ENCODE measurements at regions not wholly inside any gene's neighbourhood (a gene's known extent, or its start where the extent isn't known, plus 50 kb on each side); places are given as distances from the start of the nearest gene placed in this dataset.

GRCh38 chr4:170497689-170498088 is 407.9 kb upstream of the AADAT start:
- Mint-ChIP-seq H3K9me3 (ENCODE audit: unreplicated experiment) (no peaks in the 10 kb centered on the region), H3K4me3 (ENCODE audit: unreplicated experiment) (peak overlapping the region; percentile 81), H3K4me1 (ENCODE audit: insufficient read depth, unreplicated experiment) (no peaks in the 10 kb centered on the region), H3K27me3 (ENCODE audit: insufficient read depth, unreplicated experiment) (no peaks in the 10 kb centered on the region), H3K27ac (ENCODE audit: low read depth, unreplicated experiment) (peak overlapping the region; percentile 42), H3K36me3 (ENCODE audit: insufficient read depth, unreplicated experiment) (no peaks in the 10 kb centered on the region)
- ChIA-PET CTCF (interaction anchor here (0.7 to 3.0 kb wide), 5 partner anchors 8 to 300 kb away, joined by 3 to 17 read pairs (median 4); no protein-coding TSS in a partner anchor), POLR2A (no interaction called here)
- BruUV-seq (replicated peaks), result no TSS peak
- peak; percentile 8 for DNase-seq (ENCODE audit: unreplicated experiment)
- intact Hi-C loops (cut with micrococcal nuclease), result loop anchor here (2.0 kb wide), 1 partner anchor 239 kb away; no protein-coding TSS in a partner anchor
- no peak for TF ChIP-seq CTCF (IDR thresholded peaks at IDR 0.05; ENCODE audit: unreplicated experiment)

- no peaks in the 10 kb centered on the region for H3K27me3 Mint-ChIP-seq (ENCODE audit: insufficient read depth, unreplicated experiment)
- no peaks in the 10 kb centered on the region for H3K36me3 Mint-ChIP-seq (ENCODE audit: insufficient read depth, unreplicated experiment)
- no peak for TF ChIP-seq CTCF (IDR thresholded peaks at IDR 0.05; ENCODE audit: unreplicated experiment)
- intact Hi-C loops (cut with micrococcal nuclease), result loop anchor here (2.0 kb wide), 1 partner anchor 238 kb away; no protein-coding TSS in a partner anchor
- DNase-seq (ENCODE audit: unreplicated experiment), result peak; percentile 45
- ChIA-PET CTCF (interaction anchor here (0.7 to 3.0 kb wide), 5 partner anchors 8 to 299 kb away, joined by 3 to 17 read pairs (median 4); no protein-coding TSS in a partner anchor), POLR2A (interaction anchor here (0.6 kb wide), 1 partner anchor 1487 kb away, joined by 4 read pairs; the partner anchor contains the start of gene CBR4)
- no peaks in the 10 kb centered on the region for H3K4me1 Mint-ChIP-seq (ENCODE audit: insufficient read depth, unreplicated experiment)
- H3K4me3 Mint-ChIP-seq (ENCODE audit: unreplicated experiment), result peak overlapping the region; percentile 81
- H3K9me3 Mint-ChIP-seq (ENCODE audit: unreplicated experiment), result no peaks in the 10 kb centered on the region
- BruUV-seq (replicated peaks), result no TSS peak
- peak overlapping the region; percentile 42 for H3K27ac Mint-ChIP-seq (ENCODE audit: low read depth, unreplicated experiment)
Observed at GRCh38 chr4:170497112-170497511, 407.4 kb upstream of the AADAT start.

GRCh38 chr4:170491981-170492380 is 402.2 kb upstream of the AADAT start:
- intact Hi-C loops (cut with micrococcal nuclease), result no loop called here
- POLR2A ChIA-PET, result no interaction called here
- Mint-ChIP-seq H3K9me3 (ENCODE audit: unreplicated experiment) (no peaks in the 10 kb centered on the region), H3K27ac (ENCODE audit: low read depth, unreplicated experiment) (no peak overlapping the region), H3K4me3 (ENCODE audit: unreplicated experiment) (no peak overlapping the region), H3K27me3 (ENCODE audit: insufficient read depth, unreplicated experiment) (no peaks in the 10 kb centered on the region), H3K36me3 (ENCODE audit: insufficient read depth, unreplicated experiment) (no peaks in the 10 kb centered on the region), H3K4me1 (ENCODE audit: insufficient read depth, unreplicated experiment) (no peaks in the 10 kb centered on the region)
- CTCF ChIA-PET, result no interaction called here
- no peak for DNase-seq (ENCODE audit: unreplicated experiment)
- no peak for TF ChIP-seq CTCF (IDR thresholded peaks at IDR 0.05; ENCODE audit: unreplicated experiment)
- BruUV-seq (replicated peaks), result no TSS peak

- CTCF ChIA-PET, result interaction anchor here (0.5 kb wide), 1 partner anchor 237 kb away, joined by 3 read pairs; no protein-coding TSS in a partner anchor
- Mint-ChIP-seq H3K4me3 (ENCODE audit: unreplicated experiment) (no peak overlapping the region), H3K36me3 (ENCODE audit: insufficient read depth, unreplicated experiment) (no peaks in the 10 kb centered on the region), H3K27me3 (ENCODE audit: insufficient read depth, unreplicated experiment) (no peaks in the 10 kb centered on the region), H3K9me3 (ENCODE audit: unreplicated experiment) (no peaks in the 10 kb centered on the region), H3K27ac (ENCODE audit: low read depth, unreplicated experiment) (no peak overlapping the region), H3K4me1 (ENCODE audit: insufficient read depth, unreplicated experiment) (no peaks in the 10 kb centered on the region)
- no TSS peak for BruUV-seq (replicated peaks)
- intact Hi-C loops (cut with micrococcal nuclease), result no loop called here
- TF ChIP-seq CTCF (IDR thresholded peaks at IDR 0.05; ENCODE audit: unreplicated experiment), result no peak
- DNase-seq (ENCODE audit: unreplicated experiment), result no peak
- POLR2A ChIA-PET, result no interaction called here
Observed at GRCh38 chr4:170476351-170476750, 386.6 kb upstream of the AADAT start.
